ENCODE measurements at regions not wholly inside any gene's neighbourhood (a gene's known extent, or its start where the extent isn't known, plus 50 kb on each side); places are given as distances from the start of the nearest gene placed in this dataset.

GRCh38 chr21:16851054-16851453 lies 661.8 kb upstream of the CXADR start:
- Mint-ChIP-seq H3K4me1 (no peaks in the 10 kb centered on the region), H3K36me3 (no peaks in the 10 kb centered on the region), H3K9me3 (peaks cover 3 to 27% (median 5%) of the 10 kb centered on the region in 3 donors), H3K27ac (no peak overlapping the region), H3K27me3 (no peaks in the 10 kb centered on the region), H3K4me3 (no peak overlapping the region)

- Mint-ChIP-seq H3K9me3 (peaks cover 4 to 32% (median 7%) of the 10 kb centered on the region in 3 donors), H3K36me3 (no peaks in the 10 kb centered on the region), H3K4me3 (no peak overlapping the region), H3K4me1 (no peaks in the 10 kb centered on the region), H3K27ac (no peak overlapping the region), H3K27me3 (no peaks in the 10 kb centered on the region)
These were observed 657.6 kb upstream of the CXADR start for GRCh38 chr21:16855164-16855667.

- Mint-ChIP-seq H3K4me3 (no peak overlapping the region), H3K27ac (no peak overlapping the region), H3K9me3 (peaks cover 2 to 15% (median 8%) of the 10 kb centered on the region in 3 donors), H3K36me3 (peaks cover 1% of the 10 kb centered on the region), H3K27me3 (no peaks in the 10 kb centered on the region), H3K4me1 (no peaks in the 10 kb centered on the region)
These were observed 649.4 kb upstream of the CXADR start for GRCh38 chr21:16863362-16863905.

DNA sequence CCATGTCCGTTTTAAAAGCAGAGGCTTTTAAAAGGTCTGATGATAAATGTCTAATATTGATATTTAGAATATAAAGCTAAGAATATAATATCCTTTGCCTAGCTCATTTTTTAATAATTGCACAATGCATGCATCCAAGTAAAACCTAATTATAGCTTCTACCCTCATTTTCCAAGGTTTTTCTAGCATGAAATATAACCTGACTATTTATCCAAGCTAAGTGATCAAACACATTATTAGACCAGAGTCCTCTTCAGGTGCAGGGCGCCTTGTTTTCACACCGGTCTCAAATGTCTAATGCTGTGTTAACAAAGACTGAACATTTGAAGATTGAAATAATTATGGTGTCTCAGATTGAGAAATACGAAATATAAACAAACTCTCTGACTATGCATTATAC lies 648.9 kb upstream of the CXADR start:
- Mint-ChIP-seq H3K4me3 (no peak overlapping the region), H3K27ac (no peak overlapping the region), H3K27me3 (no peaks in the 10 kb centered on the region), H3K4me1 (no peaks in the 10 kb centered on the region), H3K9me3 (peaks cover 2 to 15% (median 8%) of the 10 kb centered on the region in 3 donors), H3K36me3 (peaks cover 1% of the 10 kb centered on the region)

- Mint-ChIP-seq H3K4me1 (no peaks in the 10 kb centered on the region), H3K27ac (no peak overlapping the region), H3K36me3 (peaks cover 1% of the 10 kb centered on the region), H3K4me3 (no peak overlapping the region), H3K9me3 (peaks cover 0 to 11% (median 4%) of the 10 kb centered on the region in 3 donors), H3K27me3 (no peaks in the 10 kb centered on the region)
These were observed 647.2 kb upstream of the CXADR start for GRCh38 chr21:16865632-16866031.

DNA sequence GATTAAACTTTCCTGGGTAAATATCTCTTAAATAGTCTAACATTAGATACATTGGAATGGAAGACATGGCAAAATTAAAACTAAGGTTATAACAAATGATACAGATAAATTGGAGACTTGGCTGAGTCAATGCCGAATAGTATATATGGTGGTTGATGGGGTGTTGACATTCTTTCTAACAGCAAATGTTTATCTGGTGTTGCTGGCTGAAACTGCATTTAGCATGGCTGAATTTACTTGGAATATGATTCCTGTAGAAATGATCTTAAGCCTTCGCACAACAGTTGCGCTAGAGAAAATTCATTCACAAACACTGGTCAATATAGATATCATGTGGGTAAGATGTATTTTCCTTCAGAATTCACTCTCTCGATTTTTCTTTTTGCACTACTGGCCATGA lies 646.0 kb upstream of the CXADR start:
- Mint-ChIP-seq H3K4me3 (no peak overlapping the region), H3K9me3 (peaks cover 0 to 11% (median 0%) of the 10 kb centered on the region in 3 donors), H3K4me1 (no peaks in the 10 kb centered on the region), H3K36me3 (peaks cover 1% of the 10 kb centered on the region), H3K27me3 (no peaks in the 10 kb centered on the region), H3K27ac (no peak overlapping the region)

- H3K36me3 Mint-ChIP-seq = no peaks in the 10 kb centered on the region
- H3K9me3 Mint-ChIP-seq = peaks cover 0 to 4% (median 0%) of the 10 kb centered on the region in 3 donors
- no peak overlapping the region for H3K4me3 Mint-ChIP-seq
- H3K27me3 Mint-ChIP-seq = no peaks in the 10 kb centered on the region
- H3K27ac Mint-ChIP-seq = no peak overlapping the region
- H3K4me1 Mint-ChIP-seq = no peaks in the 10 kb centered on the region
These were observed 642.7 kb upstream of the CXADR start for GRCh38 chr21:16870103-16870502.

- no peaks in the 10 kb centered on the region for H3K27me3 Mint-ChIP-seq
- no peak overlapping the region for H3K27ac Mint-ChIP-seq
- peaks cover 0 to under 1% (median 0%) of the 10 kb centered on the region in 3 donors for H3K9me3 Mint-ChIP-seq
- H3K4me1 Mint-ChIP-seq = peaks cover 0 to 2% (median 0%) of the 10 kb centered on the region in 3 donors
- H3K4me3 Mint-ChIP-seq = no peak overlapping the region
- H3K36me3 Mint-ChIP-seq = no peaks in the 10 kb centered on the region
These were observed 640.2 kb upstream of the CXADR start for GRCh38 chr21:16872616-16873015.

GRCh38 chr21:16873176-16873575 lies 639.7 kb upstream of the CXADR start:
- peaks cover 0 to 2% (median 0%) of the 10 kb centered on the region in 3 donors for H3K9me3 Mint-ChIP-seq
- no peaks in the 10 kb centered on the region for H3K27me3 Mint-ChIP-seq
- H3K27ac Mint-ChIP-seq = no peak overlapping the region
- no peak overlapping the region for H3K4me3 Mint-ChIP-seq
- H3K36me3 Mint-ChIP-seq = no peaks in the 10 kb centered on the region
- peaks cover 0 to 2% (median 0%) of the 10 kb centered on the region in 3 donors for H3K4me1 Mint-ChIP-seq

DNA sequence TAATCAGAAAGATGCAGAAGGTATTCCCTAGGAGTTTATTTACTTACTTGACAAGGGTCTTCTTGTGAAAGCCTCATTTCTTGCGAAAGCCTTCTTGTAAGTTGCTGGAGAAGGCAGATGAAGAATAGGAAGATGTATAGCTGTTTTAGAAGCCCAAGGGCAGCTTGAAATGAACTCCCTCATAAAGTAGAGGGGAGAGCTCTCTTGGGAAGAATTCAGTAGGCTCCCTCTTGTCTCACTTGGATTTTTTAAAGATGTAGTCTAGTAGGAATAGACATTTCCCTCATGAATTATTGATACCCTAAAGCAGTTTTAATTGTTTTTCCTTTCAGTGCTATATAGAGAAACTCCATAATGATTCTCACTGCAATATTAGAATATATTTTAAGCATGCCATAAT lies 639.2 kb upstream of the CXADR start:
- Mint-ChIP-seq H3K27me3 (no peaks in the 10 kb centered on the region), H3K4me3 (no peak overlapping the region), H3K4me1 (peaks cover 0 to 2% (median 0%) of the 10 kb centered on the region in 3 donors), H3K9me3 (peaks cover 0 to 2% (median 0%) of the 10 kb centered on the region in 3 donors), H3K27ac (no peak overlapping the region), H3K36me3 (no peaks in the 10 kb centered on the region)

DNA sequence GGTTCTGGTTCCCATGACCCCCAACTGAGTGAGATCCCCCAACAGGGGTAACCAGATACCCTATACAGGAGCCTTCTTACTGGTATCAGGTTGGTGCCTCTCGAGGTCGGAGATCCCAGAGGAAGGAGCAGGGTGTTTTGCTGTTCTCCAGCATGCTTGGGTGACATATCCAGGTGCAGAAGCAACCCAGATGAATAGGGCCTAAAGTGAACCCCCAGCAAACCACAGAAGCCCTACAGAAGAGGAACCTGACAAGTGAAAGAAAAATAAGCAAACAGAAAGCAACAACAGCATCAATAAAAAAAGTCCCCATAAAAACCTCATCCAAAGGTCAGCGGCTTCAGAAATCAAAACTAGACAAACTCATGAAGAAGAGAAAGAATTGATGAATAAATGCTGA lies 633.4 kb upstream of the CXADR start:
- H3K36me3 Mint-ChIP-seq = no peaks in the 10 kb centered on the region
- peaks cover 6 to 13% (median 8%) of the 10 kb centered on the region in 3 donors for H3K9me3 Mint-ChIP-seq
- H3K4me1 Mint-ChIP-seq = peaks cover 0 to 2% (median 0%) of the 10 kb centered on the region in 3 donors
- no peak overlapping the region for H3K4me3 Mint-ChIP-seq
- H3K27ac Mint-ChIP-seq = no peak overlapping the region
- H3K27me3 Mint-ChIP-seq = no peaks in the 10 kb centered on the region

DNA sequence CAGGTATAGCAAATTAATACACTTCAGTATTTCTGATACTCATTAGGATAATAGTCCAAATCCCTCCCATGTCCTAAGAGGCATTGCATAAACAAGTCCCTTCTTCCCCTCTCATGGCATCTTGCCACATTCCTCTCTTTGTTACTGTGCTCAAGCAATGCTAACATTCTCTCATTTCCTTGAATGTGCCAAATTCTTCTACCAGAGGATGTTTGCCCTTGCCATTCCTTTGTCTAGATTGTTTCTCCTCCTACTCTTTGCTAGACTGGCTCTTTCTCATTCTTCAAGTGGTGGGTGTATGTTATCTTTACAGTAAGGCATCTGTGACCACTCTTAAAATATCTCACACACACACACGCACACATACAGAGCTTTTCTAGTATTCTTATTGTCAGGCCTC lies 621.0 kb upstream of the CXADR start:
- Mint-ChIP-seq H3K36me3 (no peaks in the 10 kb centered on the region), H3K4me3 (no peak overlapping the region), H3K4me1 (no peaks in the 10 kb centered on the region), H3K27me3 (no peaks in the 10 kb centered on the region), H3K27ac (no peak overlapping the region), H3K9me3 (peaks cover 3 to 7% (median 7%) of the 10 kb centered on the region in 3 donors)

- no peaks in the 10 kb centered on the region for H3K36me3 Mint-ChIP-seq
- no peak overlapping the region for H3K27ac Mint-ChIP-seq
- no peaks in the 10 kb centered on the region for H3K27me3 Mint-ChIP-seq
- H3K9me3 Mint-ChIP-seq = peaks cover 1 to 6% (median 4%) of the 10 kb centered on the region in 3 donors
- no peak overlapping the region for H3K4me3 Mint-ChIP-seq
- H3K4me1 Mint-ChIP-seq = no peaks in the 10 kb centered on the region
These were observed 612.2 kb upstream of the CXADR start for GRCh38 chr21:16900685-16901084.

DNA sequence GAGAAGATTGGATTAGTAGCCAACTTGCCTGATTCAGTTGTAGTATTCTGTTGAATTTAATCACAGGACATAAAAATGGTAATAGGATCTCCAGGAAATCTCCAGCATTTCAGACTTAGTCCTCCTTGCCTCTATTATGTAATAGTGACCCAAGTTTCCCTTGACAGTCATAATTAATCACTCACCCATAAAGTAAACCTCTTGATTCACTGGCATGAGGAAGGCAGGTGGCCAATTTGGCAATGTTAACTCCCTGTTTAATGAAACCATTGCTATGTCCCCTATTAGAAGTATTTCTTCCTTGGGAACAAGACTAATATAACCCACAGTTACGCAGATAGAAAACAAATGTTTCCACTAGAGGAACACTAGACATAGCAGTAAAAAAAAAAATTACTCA lies 604.8 kb upstream of the CXADR start:
- no peaks in the 10 kb centered on the region for H3K27me3 Mint-ChIP-seq
- H3K27ac Mint-ChIP-seq = no peak overlapping the region
- no peaks in the 10 kb centered on the region for H3K36me3 Mint-ChIP-seq
- peaks cover 2 to 12% (median 8%) of the 10 kb centered on the region in 3 donors for H3K9me3 Mint-ChIP-seq
- H3K4me3 Mint-ChIP-seq = no peak overlapping the region
- H3K4me1 Mint-ChIP-seq = no peaks in the 10 kb centered on the region

DNA sequence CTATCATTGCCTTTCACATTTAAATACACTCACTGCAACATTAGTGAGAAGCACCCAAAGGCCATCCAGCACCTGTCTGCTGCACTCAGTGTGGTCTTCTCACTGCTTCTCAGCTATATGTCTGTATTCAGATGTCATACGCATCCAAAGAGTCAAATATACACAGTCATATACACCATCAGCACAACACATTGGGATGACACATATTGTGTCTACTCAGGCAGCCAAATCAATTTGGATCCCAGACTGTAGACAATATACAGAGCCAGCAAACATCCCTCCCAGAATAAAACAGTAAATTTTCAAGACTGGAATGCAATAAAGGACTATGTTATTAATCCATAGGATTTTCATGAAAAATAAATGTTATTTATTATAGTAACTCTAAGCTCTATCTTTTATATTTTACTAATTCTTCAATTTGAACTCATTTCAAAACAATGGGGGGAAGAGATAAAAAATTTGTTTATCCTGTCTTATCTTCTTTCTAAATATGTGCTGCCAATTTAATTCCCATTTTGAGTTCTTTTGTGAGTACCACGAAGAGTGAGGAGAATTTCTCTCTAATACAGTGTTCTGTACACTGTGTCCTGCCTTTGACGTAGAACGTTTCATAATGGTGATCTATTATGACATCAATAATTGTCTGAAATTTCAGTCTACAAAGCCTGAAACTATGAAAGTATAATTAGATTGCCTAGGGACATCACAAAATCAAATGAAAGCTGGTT lies 602.2 kb upstream of the CXADR start:
- Mint-ChIP-seq H3K4me1 (no peaks in the 10 kb centered on the region), H3K4me3 (no peak overlapping the region), H3K27me3 (no peaks in the 10 kb centered on the region), H3K9me3 (peaks cover 4 to 14% (median 6%) of the 10 kb centered on the region in 3 donors), H3K27ac (no peak overlapping the region), H3K36me3 (no peaks in the 10 kb centered on the region)

GRCh38 chr21:16911166-16911607 lies 601.7 kb upstream of the CXADR start:
- Mint-ChIP-seq H3K4me3 (no peak overlapping the region), H3K27me3 (no peaks in the 10 kb centered on the region), H3K27ac (no peak overlapping the region), H3K36me3 (no peaks in the 10 kb centered on the region), H3K4me1 (no peaks in the 10 kb centered on the region), H3K9me3 (peaks cover 4 to 13% (median 4%) of the 10 kb centered on the region in 3 donors)
